ENCODE measurements at regions not wholly inside any gene's neighbourhood (a gene's known extent, or its start where the extent isn't known, plus 50 kb on each side); places are given as distances from the start of the nearest gene placed in this dataset.
A peak's percentile ranks its signal among the peaks of the same experiment; 100 is the strongest.

- Histone ChIP-seq H2AK5ac (ENCODE audit: low read depth, low read length) (no peak overlapping the region), H3K9me3 (ENCODE audit: insufficient read depth in 2 of 2, low read depth in 1 of 2, low read length in 1 of 2) (peaks cover 3 to 9% of the 10 kb centered on the region in 2 experiments; a peak in 2 of 4 replicates), H3K79me2 (ENCODE audit: control insufficient read depth in 1 of 2, insufficient read depth in 2 of 2, low read length in 2 of 2) (peaks cover 0 to 5% of the 10 kb centered on the region in 2 experiments; a peak in 1 of 4 replicates), H4K8ac (ENCODE audit: extremely low read depth, insufficient read depth, low read length) (peak overlapping the region; percentile 31; the same call in 1 of the 2 replicates), H3K4me1 (replicated peaks in 1 of 4; ENCODE audit: control insufficient read depth in 3 of 4, insufficient read depth in 4 of 4, low read length in 3 of 4) (peaks cover 0 to 10% (median 0%) of the 10 kb centered on the region in 4 experiments; a peak in 2 of 7 replicates), H3K9ac (replicated peaks in 1 of 4; ENCODE audit: extremely low read depth in 1 of 4, low read depth in 3 of 4, low read length in 3 of 4) (no peak overlapping the region), H3K56ac (replicated peaks; ENCODE audit: insufficient read length, low read depth, low read length) (peak overlapping the region; percentile 95), H2BK12ac (ENCODE audit: low read depth, low read length) (peak overlapping the region; percentile 10; the same call in 1 of the 2 replicates), H3K18ac (ENCODE audit: extremely low read depth, low read length) (no peak overlapping the region), H2BK15ac (ENCODE audit: low read length) (no peak overlapping the region; the same call in 1 of the 2 replicates), H3K4me3 (ENCODE audit: extremely low read depth in 1 of 4, insufficient read depth in 2 of 4, low read depth in 3 of 4, low read length in 4 of 4) (no peak overlapping the region), H3K23ac (ENCODE audit: insufficient read length) (no peak overlapping the region), H3K27ac (ENCODE audit: low read depth, low read length) (no peak overlapping the region), H3K14ac (ENCODE audit: insufficient read length) (no peak overlapping the region), H3K23me2 (ENCODE audit: low read depth, low read length) (peaks cover 21% of the 10 kb centered on the region), H3K4me2 (ENCODE audit: insufficient read depth in 1 of 2, low read depth in 2 of 2, low read length in 2 of 2) (no peak overlapping the region), H3K79me1 (ENCODE audit: low read depth, low read length) (peaks cover 10% of the 10 kb centered on the region), H3K27me3 (replicated peaks in 1 of 4; ENCODE audit: control insufficient read depth in 3 of 4, extremely low read depth in 1 of 4, insufficient read depth in 3 of 4, low read length in 3 of 4) (no peaks in the 10 kb centered on the region), H2AFZ (ENCODE audit: low read length) (no peak overlapping the region), H2BK20ac (ENCODE audit: low read length) (no peak overlapping the region), H4K91ac (replicated peaks; ENCODE audit: insufficient read length, low read length) (no peak overlapping the region), H4K5ac (ENCODE audit: insufficient read length, low read depth, low read length) (no peak overlapping the region), H4K20me1 (replicated peaks in 1 of 2; ENCODE audit: control insufficient read depth in 1 of 2, insufficient read depth in 2 of 2, low read length in 2 of 2) (peaks cover 0 to 12% of the 10 kb centered on the region in 2 experiments), H2BK5ac (ENCODE audit: low read depth, low read length) (0 out of 2 replicates have a peak overlapping the region, but pooled peaks have one; percentile 11), H3K4ac (replicated peaks; ENCODE audit: insufficient read length, low read depth, low read length) (no peak overlapping the region), H3K36me3 (ENCODE audit: control insufficient read depth in 2 of 4, insufficient read depth in 4 of 4, low read length in 3 of 4) (no peaks in the 10 kb centered on the region; a peak in 1 of 8 replicates), H2BK120ac (replicated peaks; ENCODE audit: low read depth, low read length) (no peak overlapping the region)
- ChIA-PET POLR2A (ENCODE audit: partially characterized antibody) (no interaction called here), CTCF (ENCODE audit: partially characterized antibody) (interaction anchor here (0.7 to 1.3 kb wide), 2 partner anchors 9 to 141 kb away, joined by 3 to 4 read pairs; no protein-coding TSS in a partner anchor)
- DNase-seq (ENCODE audit: low read depth in 1 of 2, low spot score in 2 of 2) (no peak), FAIRE-seq (no peak)
- WGBS, 2 experiments (ENCODE audit: extremely low coverage in 1 of 2, insufficient coverage in 1 of 2, insufficient read length in 1 of 2, insufficient replicate concordance in 2 of 2, low coverage in 1 of 2, low lambda C conversion rate in 2 of 2, missing lambda C conversion rate in 1 of 2): 93% methylated on average over 29 of the region's 36 CpGs; no CpG with 5 or more reads in 1 of the 2 experiments
Observed at GRCh38 chr5:3324421-3325101, 271.1 kb upstream of the IRX1 start.
